ENCODE measurements at regions not wholly inside any gene's neighbourhood (a gene's known extent, or its start where the extent isn't known, plus 50 kb on each side); places are given as distances from the start of the nearest gene placed in this dataset.

DNA sequence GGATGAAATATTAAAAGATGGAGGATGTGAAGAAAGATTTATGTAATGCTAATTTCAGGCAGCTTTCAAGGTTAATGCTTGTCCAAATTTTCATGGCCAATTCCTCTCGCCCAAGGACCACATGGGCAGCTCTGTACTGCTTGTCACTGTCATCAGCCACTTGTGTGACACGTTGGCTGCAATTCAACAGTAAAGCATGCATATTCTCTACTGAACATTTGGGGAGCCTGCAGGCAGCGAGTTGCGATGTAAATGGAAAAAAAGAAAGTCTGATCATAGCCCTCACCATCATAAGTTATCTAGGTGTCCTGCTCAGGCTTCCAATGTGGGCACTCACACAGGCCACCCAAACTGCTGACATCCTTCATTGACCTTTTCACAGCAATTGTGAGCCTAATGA is 1026.8 kb upstream of the NR2F2 start:
- TF ChIP-seq CTCF (IDR thresholded peaks at IDR 0.05; ENCODE audit: low read length) (no peak), EZH2 (IDR thresholded peaks at IDR 0.05; ENCODE audit: borderline replicate concordance, low read length) (no peak)
